ENCODE measurements at regions not wholly inside any gene's neighbourhood (a gene's known extent, or its start where the extent isn't known, plus 50 kb on each side); places are given as distances from the start of the nearest gene placed in this dataset.

- no peak for DNase-seq
Measured at GRCh38 chr11:44502506-44502905, 63.0 kb upstream of the CD82 start.

DNA sequence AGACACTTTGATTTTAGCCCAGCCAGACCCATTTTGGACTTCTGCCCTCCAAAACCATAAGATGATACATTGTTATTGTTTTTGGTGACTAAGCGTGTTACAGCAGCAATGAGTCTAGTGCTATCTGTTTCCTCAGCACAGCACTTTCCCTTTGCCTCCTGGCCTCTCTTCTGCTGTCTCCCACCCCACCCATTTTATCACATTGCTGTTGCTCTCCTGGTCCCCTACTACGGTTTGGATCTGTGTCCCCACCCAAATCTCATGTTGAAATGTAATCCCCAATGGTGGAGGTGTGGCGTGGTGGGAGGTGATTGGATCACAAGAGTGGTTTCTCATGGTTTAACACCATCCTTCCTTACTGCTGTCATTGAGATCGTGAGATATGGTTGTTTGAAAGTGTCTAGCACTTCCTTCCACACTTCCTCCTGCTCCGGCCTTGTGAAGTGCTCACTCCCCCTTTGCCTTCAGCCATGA, 59.8 kb upstream of the CD82 start:
- DNase-seq: no peak

DNA sequence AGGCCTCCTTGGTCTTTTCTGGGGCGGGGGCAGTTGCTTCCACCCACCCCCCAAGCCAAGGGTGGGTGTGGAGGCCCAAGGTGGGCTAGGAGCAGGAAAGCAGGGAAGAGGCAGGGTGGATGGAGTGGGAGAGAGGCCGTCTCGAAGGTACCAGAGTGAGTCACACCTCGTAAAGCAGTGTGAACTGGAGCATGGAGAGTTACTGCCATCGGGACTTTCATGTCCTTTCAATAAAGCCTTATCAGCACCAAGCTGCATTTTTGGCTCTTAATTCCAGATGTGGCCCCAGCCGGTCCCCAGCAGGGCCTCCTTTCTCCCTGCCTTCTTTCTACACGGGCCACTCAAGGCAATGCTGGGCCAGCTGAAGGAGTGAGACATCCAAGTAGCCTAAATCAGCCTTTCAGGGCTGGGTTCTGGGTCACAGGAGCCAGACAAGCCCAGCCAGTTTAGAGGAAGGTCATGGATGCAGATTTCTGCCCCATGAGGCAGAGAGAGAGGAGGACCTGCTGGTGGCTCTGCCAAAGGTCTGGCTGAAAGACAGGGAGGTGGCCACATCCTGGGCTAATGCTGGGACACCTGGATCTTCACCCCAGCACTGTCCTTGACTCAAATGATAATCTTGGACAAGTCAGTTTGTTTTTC, 59.0 kb upstream of the CD82 start:
- no peak for DNase-seq

- DNase-seq: no peak
Measured at GRCh38 chr11:44507491-44507890, 58.0 kb upstream of the CD82 start.

DNA sequence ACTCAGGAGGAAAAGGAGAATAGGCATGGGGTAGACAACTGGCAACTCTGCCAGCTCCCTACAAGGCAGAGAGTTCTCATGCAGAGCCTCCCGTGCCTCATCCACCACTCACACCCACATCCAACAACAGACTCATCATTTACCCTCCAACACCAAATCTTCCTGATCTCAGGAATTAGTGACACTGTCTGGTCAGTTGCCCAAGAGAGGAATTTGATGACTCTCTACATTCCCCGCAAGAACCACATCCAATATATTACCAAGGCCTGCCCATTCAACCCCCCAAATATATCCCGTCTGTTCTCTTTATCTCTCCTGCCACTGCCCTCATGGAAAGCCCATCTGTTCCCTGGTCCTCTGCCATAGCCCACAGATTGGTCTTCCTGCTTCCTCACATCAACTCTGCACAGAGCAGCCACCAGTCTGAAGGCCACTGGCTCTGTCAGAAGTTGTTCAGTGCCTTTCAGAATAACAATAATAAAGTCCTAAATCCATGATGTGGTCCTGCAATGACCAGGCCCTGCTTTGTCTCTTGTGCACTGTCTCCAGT, 57.5 kb upstream of the CD82 start:
- DNase-seq: no peak

- DNase-seq: no peak
Measured at GRCh38 chr11:44509296-44509695, 56.2 kb upstream of the CD82 start.

DNA sequence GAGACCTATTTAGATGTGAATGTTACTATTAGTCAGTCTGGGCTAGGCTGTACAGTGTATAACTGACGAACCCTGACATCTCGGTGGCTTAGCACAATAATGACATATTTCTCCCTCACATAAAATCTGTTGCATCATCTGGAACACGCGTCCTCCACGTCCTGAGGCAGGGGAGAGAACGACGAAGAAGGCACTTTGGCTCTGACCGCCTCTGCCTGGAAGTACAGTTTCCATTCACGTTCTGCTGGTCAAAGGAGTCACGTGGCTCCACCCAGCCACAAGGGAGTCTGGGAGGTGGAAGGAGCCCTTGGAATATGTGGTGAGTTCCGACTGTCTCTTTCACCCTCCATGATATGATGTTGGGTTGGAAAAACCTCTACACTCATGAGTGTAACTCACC, 55.1 kb upstream of the CD82 start:
- DNase-seq: no peak

GRCh38 chr11:44512818-44513217, 52.6 kb upstream of the CD82 start:
- DNase-seq: no peak

DNA sequence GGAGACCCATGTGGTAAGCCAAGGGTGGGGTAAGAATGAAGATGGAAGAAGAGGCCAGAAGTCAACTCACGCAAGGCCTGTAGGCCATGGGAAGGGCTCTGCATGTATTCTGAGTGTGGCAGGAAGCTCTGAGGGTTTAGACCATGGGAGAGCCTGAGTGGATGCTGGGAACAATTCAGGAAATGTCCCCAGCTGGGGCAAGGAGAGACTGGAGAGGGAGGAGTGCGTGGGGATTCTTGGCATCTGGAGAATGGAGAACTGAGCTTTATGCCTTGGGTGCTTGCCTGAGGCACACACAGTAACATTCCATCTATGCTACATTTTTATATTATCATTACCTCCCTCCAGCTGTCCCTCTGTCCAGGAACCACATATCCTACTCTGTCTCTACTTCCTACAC, 50.4 kb upstream of the CD82 start:
- no peak for DNase-seq
